ENCODE measurements at regions not wholly inside any gene's neighbourhood (a gene's known extent, or its start where the extent isn't known, plus 50 kb on each side); places are given as distances from the start of the nearest gene placed in this dataset.

- 56 to 71% (median 62%) methylated on average over 16 of the region's 16 CpGs for WGBS, 5 donors
- H3K27me3 ChIP-seq, result no peaks in the 10 kb centered on the region
- H3K4me1 ChIP-seq, result peaks cover 0 to 47% (median 19%) of the 10 kb centered on the region in 4 donors
- peak overlapping the region in 4 of 5 donors; percentile 63 to 72 (median 68) for H3K27ac ChIP-seq
- no peak for TF ChIP-seq CTCF (IDR thresholded peaks at IDR 0.05)
- no peak for TF ChIP-seq POLR2AphosphoS5 (IDR thresholded peaks at IDR 0.05)
- no peak for TF ChIP-seq EP300 (IDR thresholded peaks at IDR 0.05)
- no peak for TF ChIP-seq POLR2A (IDR thresholded peaks at IDR 0.05)
- no peaks in the 10 kb centered on the region for H3K36me3 ChIP-seq
- H3K9me3 ChIP-seq, result no peaks in the 10 kb centered on the region
- intact Hi-C loops (cut with DNase I; ENCODE audit: low total_unique reads), result no loop called here
- DNase-seq, result peak in 1 of 2 donors; percentile 85
- H3K4me3 ChIP-seq, result no peak overlapping the region
Observed at GRCh38 chr20:58596750-58597248, 54.3 kb upstream of the STX16 start.

- Histone ChIP-seq H3K4me1 (peaks cover 0 to 47% (median 19%) of the 10 kb centered on the region in 4 donors), H3K4me3 (no peak overlapping the region), H3K36me3 (no peaks in the 10 kb centered on the region), H3K9me3 (no peaks in the 10 kb centered on the region), H3K27me3 (no peaks in the 10 kb centered on the region), H3K27ac (peak overlapping the region in 3 of 5 donors; percentile 63 to 72 (median 70))
- intact Hi-C loops (cut with DNase I; ENCODE audit: low total_unique reads), result no loop called here
- TF ChIP-seq POLR2A (IDR thresholded peaks at IDR 0.05), result no peak
- no peak for TF ChIP-seq CTCF (IDR thresholded peaks at IDR 0.05)
- TF ChIP-seq POLR2AphosphoS5 (IDR thresholded peaks at IDR 0.05), result no peak
- TF ChIP-seq EP300 (IDR thresholded peaks at IDR 0.05), result no peak
- no peak for DNase-seq
- WGBS, 5 donors, result 79 to 94% (median 91%) methylated on average over 6 of the region's 6 CpGs
Observed at GRCh38 chr20:58596244-58596643, 54.8 kb upstream of the STX16 start.

GRCh38 chr20:58595167-58595566 is 55.9 kb upstream of the STX16 start:
- intact Hi-C loops (cut with DNase I; ENCODE audit: low total_unique reads), result no loop called here
- 28 to 48% (median 37%) methylated on average over 3 of the region's 3 CpGs for WGBS, 5 donors
- peaks cover 0 to 47% (median 19%) of the 10 kb centered on the region in 4 donors for H3K4me1 ChIP-seq
- H3K4me3 ChIP-seq, result no peak overlapping the region
- H3K36me3 ChIP-seq, result no peaks in the 10 kb centered on the region
- peak in 1 of 2 donors; percentile 50 for DNase-seq
- no peak overlapping the region for H3K27ac ChIP-seq
- peaks cover 0 to 3% (median 0%) of the 10 kb centered on the region in 3 donors for H3K27me3 ChIP-seq
- TF ChIP-seq EP300 (IDR thresholded peaks at IDR 0.05) (no peak), CTCF (IDR thresholded peaks at IDR 0.05) (no peak), POLR2AphosphoS5 (IDR thresholded peaks at IDR 0.05) (no peak), POLR2A (IDR thresholded peaks at IDR 0.05) (no peak)
- H3K9me3 ChIP-seq, result no peaks in the 10 kb centered on the region

GRCh38 chr20:58593880-58594638 is 57.0 kb upstream of the STX16 start:
- 43 to 58% (median 46%) methylated on average over 18 of the region's 18 CpGs for WGBS, 5 donors
- peaks cover 0 to 11% (median 5%) of the 10 kb centered on the region in 3 donors for H3K27me3 ChIP-seq
- H3K9me3 ChIP-seq, result no peaks in the 10 kb centered on the region
- intact Hi-C loops (cut with DNase I; ENCODE audit: low total_unique reads), result no loop called here
- no peak overlapping the region for H3K4me3 ChIP-seq
- H3K36me3 ChIP-seq, result no peaks in the 10 kb centered on the region
- H3K27ac ChIP-seq, result no peak overlapping the region
- DNase-seq, result no peak
- TF ChIP-seq POLR2A (IDR thresholded peaks at IDR 0.05), result no peak
- peak in 1 of 3 donors; percentile 1 for TF ChIP-seq POLR2AphosphoS5 (IDR thresholded peaks at IDR 0.05)
- H3K4me1 ChIP-seq, result peaks cover 0 to 47% (median 19%) of the 10 kb centered on the region in 4 donors
